GM18508 (cell line): ENCODE measurements at regions not wholly inside any gene's neighbourhood (a gene's known extent, or its start where the extent isn't known, plus 50 kb on each side); places are given as distances from the start of the nearest gene placed in this dataset.

Experiments
- ATAC-seq: cut with Tn5 transposase; IDR thresholded peaks from one replicate; pipeline ENCODE4 v1.9.1; 2021; ENCODE audit warnings: moderate number of reproducible peaks; ENCODE audit not compliant: insufficient read depth, unreplicated experiment

GRCh38 chr2:71827973-71828372 lies 319.7 kb downstream of the CYP26B1 start:
- no peak for ATAC-seq

- ATAC-seq = no peak
Measured at GRCh38 chr2:71827524-71827901, 320.1 kb downstream of the CYP26B1 start.

- ATAC-seq = no peak
Measured at GRCh38 chr2:71826826-71827523, 320.7 kb downstream of the CYP26B1 start.

- no peak for ATAC-seq
Measured at GRCh38 chr2:71826299-71826698, 321.4 kb downstream of the CYP26B1 start.

- no peak for ATAC-seq
Measured at GRCh38 chr2:71824436-71824835, 323.2 kb downstream of the CYP26B1 start.

GRCh38 chr2:71823526-71823925 lies 324.1 kb downstream of the CYP26B1 start:
- no peak for ATAC-seq

- no peak for ATAC-seq
Measured at GRCh38 chr2:71822463-71822862, 325.2 kb downstream of the CYP26B1 start.

- no peak for ATAC-seq
Measured at GRCh38 chr2:71821856-71822255, 325.8 kb downstream of the CYP26B1 start.

- ATAC-seq = no peak
Measured at GRCh38 chr2:71816815-71817214, 330.8 kb downstream of the CYP26B1 start.

- no peak for ATAC-seq
Measured at GRCh38 chr2:71815701-71816474, 331.8 kb downstream of the CYP26B1 start.

- ATAC-seq = no peak
Measured at GRCh38 chr2:71814885-71815284, 332.8 kb downstream of the CYP26B1 start.

GRCh38 chr2:71813807-71814470 lies 333.7 kb downstream of the CYP26B1 start:
- no peak for ATAC-seq

- no peak for ATAC-seq
Measured at GRCh38 chr2:71813315-71813714, 334.3 kb downstream of the CYP26B1 start.

- ATAC-seq = no peak
Measured at GRCh38 chr2:71812736-71813135, 334.9 kb downstream of the CYP26B1 start.

- no peak for ATAC-seq
Measured at GRCh38 chr2:71811726-71812125, 335.9 kb downstream of the CYP26B1 start.

GRCh38 chr2:71811157-71811556 lies 336.5 kb downstream of the CYP26B1 start:
- ATAC-seq = no peak

- ATAC-seq = no peak
Measured at GRCh38 chr2:71807581-71808451, 339.8 kb downstream of the CYP26B1 start.

- no peak for ATAC-seq
Measured at GRCh38 chr2:71806432-71806831, 341.2 kb downstream of the CYP26B1 start.

GRCh38 chr2:71804281-71804751 lies 343.3 kb downstream of the CYP26B1 start:
- ATAC-seq = no peak

- ATAC-seq = no peak
Measured at GRCh38 chr2:71803398-71803797, 344.3 kb downstream of the CYP26B1 start.
